SK-N-SH treated with all-trans-retinoic acid at 6 μM for 48 hours (cell line): ENCODE measurements at regions not wholly inside any gene's neighbourhood (a gene's known extent, or its start where the extent isn't known, plus 50 kb on each side); places are given as distances from the start of the nearest gene placed in this dataset.

ENCODE experiments used
- ATAC-seq: fragments of 200-7000 bp; cut with Tn5 transposase; 3 replicates; pipeline ENCODE4 v1.9.1; 2020; ENCODE audit warnings: mild to moderate bottlenecking, moderate library complexity
- ARNTL ChIP-seq: fragments of 450-650 bp; formaldehyde crosslinking; IDR thresholded peaks from 2 replicates; pipeline ENCODE4 v1.5.0; 2020; ENCODE audit warnings: low read depth, mild to moderate bottlenecking, moderate library complexity, borderline replicate concordance
- BACH2 ChIP-seq: fragments of 250-450 bp; sonication (Bioruptor Pico); IDR thresholded peaks from 2 replicates; pipeline ENCODE4 v1.9.0; 2021; ENCODE audit warnings: mild to moderate bottlenecking, borderline replicate concordance
- CSDC2 ChIP-seq: fragments of 250-450 bp; sonication (Bioruptor Pico); IDR thresholded peaks from 2 replicates; pipeline ENCODE4 v1.5.0; 2020; ENCODE audit warnings: mild to moderate bottlenecking, moderate library complexity
- ESRRG ChIP-seq: fragments of 250-450 bp; sonication (Bioruptor Pico); IDR thresholded peaks from 2 replicates; pipeline ENCODE4 v1.6.1; 2021; ENCODE audit warnings: mild to moderate bottlenecking
- GLIS3 ChIP-seq: fragments of 250-450 bp; sonication (Bioruptor Pico); IDR thresholded peaks from 2 replicates; pipeline ENCODE4 v1.5.0; 2020; ENCODE audit warnings: mild to moderate bottlenecking, moderate library complexity
- ISL1 ChIP-seq: fragments of 250-450 bp; sonication (Bioruptor Pico); IDR thresholded peaks from 2 replicates; pipeline ENCODE4 v2.1.2; 2022; ENCODE audit warnings: mild to moderate bottlenecking, moderate library complexity
- PPARA ChIP-seq: fragments of 250-450 bp; sonication (Bioruptor Pico); IDR thresholded peaks from 2 replicates; pipeline ENCODE4 v1.5.0; 2020; ENCODE audit warnings: mild to moderate bottlenecking, borderline replicate concordance
- RARB ChIP-seq: fragments of 250-450 bp; sonication (Bioruptor Pico); IDR thresholded peaks from 2 replicates; pipeline ENCODE4 v1.8.0; 2021; ENCODE audit warnings: mild to moderate bottlenecking, moderate library complexity
- SNAI2 ChIP-seq: fragments of 250-450 bp; sonication (Bioruptor Pico); IDR thresholded peaks from 2 replicates; pipeline ENCODE4 v1.5.0; 2020; ENCODE audit warnings: mild to moderate bottlenecking, moderate library complexity
- TCF4 ChIP-seq: fragments of 250-450 bp; sonication (Bioruptor Pico); IDR thresholded peaks from 2 replicates; pipeline ENCODE4 v1.8.0; 2021; ENCODE audit warnings: mild to moderate bottlenecking, moderate library complexity, borderline replicate concordance
- TOX ChIP-seq: fragments of 250-450 bp; sonication (Bioruptor Pico); IDR thresholded peaks from 2 replicates; pipeline ENCODE4 v1.8.0; 2021; ENCODE audit warnings: mild to moderate bottlenecking, moderate library complexity, borderline replicate concordance
- ZC3H10 ChIP-seq: fragments of 250-450 bp; sonication (Bioruptor Pico); IDR thresholded peaks from 2 replicates; pipeline ENCODE4 v1.5.1; 2021; ENCODE audit warnings: mild to moderate bottlenecking, moderate library complexity
- ZFP3 ChIP-seq: fragments of 250-450 bp; sonication (Bioruptor Pico); IDR thresholded peaks from 2 replicates; pipeline ENCODE4 v1.5.0; 2020; ENCODE audit warnings: mild to moderate bottlenecking, moderate library complexity
- ZFP30 ChIP-seq: fragments of 450-650 bp; formaldehyde crosslinking; IDR thresholded peaks from 2 replicates; pipeline ENCODE4 v1.5.0; 2022; ENCODE audit warnings: mild to moderate bottlenecking, moderate library complexity
- ZNF565 ChIP-seq: fragments of 450-650 bp; formaldehyde crosslinking; conservative IDR thresholded peaks from 2 replicates; pipeline ENCODE4 v1.5.0; 2020; ENCODE audit warnings: low read depth, mild to moderate bottlenecking, moderate library complexity
- ZNF70 ChIP-seq: fragments of 450-650 bp; formaldehyde crosslinking; IDR thresholded peaks from 2 replicates; pipeline ENCODE4 v1.5.0; 2020; ENCODE audit warnings: mild to moderate bottlenecking, moderate library complexity
- TF ChIP-seq, protein P1 (sequence below): fragments of 250-450 bp; sonication (Bioruptor Pico); IDR thresholded peaks from 2 replicates; pipeline ENCODE4 v1.8.0; 2021; ENCODE audit warnings: low read depth, mild to moderate bottlenecking, moderate library complexity, borderline replicate concordance
- TF ChIP-seq, protein P2 (sequence below): fragments of 250-450 bp; sonication (Bioruptor Pico); IDR thresholded peaks from 2 replicates; pipeline ENCODE4 v1.8.0; 2020; ENCODE audit warnings: mild to moderate bottlenecking, moderate library complexity, borderline replicate concordance
- TF ChIP-seq, protein P3 (sequence below): fragments of 250-450 bp; sonication (Bioruptor Pico); IDR thresholded peaks from 2 replicates; pipeline ENCODE4 v1.5.1; 2021; ENCODE audit warnings: mild to moderate bottlenecking, moderate library complexity
- TF ChIP-seq, protein P4 (sequence below): fragments of 250-450 bp; sonication (Bioruptor Pico); IDR thresholded peaks from 2 replicates; pipeline ENCODE4 v1.5.0; 2020; ENCODE audit warnings: mild to moderate bottlenecking, moderate library complexity
- TF ChIP-seq, protein P5 (sequence below): fragments of 250-450 bp; sonication (Bioruptor Pico); IDR thresholded peaks from 2 replicates; pipeline ENCODE4 v1.5.1; 2020; ENCODE audit warnings: low read depth, mild to moderate bottlenecking, moderate library complexity

DNA sequence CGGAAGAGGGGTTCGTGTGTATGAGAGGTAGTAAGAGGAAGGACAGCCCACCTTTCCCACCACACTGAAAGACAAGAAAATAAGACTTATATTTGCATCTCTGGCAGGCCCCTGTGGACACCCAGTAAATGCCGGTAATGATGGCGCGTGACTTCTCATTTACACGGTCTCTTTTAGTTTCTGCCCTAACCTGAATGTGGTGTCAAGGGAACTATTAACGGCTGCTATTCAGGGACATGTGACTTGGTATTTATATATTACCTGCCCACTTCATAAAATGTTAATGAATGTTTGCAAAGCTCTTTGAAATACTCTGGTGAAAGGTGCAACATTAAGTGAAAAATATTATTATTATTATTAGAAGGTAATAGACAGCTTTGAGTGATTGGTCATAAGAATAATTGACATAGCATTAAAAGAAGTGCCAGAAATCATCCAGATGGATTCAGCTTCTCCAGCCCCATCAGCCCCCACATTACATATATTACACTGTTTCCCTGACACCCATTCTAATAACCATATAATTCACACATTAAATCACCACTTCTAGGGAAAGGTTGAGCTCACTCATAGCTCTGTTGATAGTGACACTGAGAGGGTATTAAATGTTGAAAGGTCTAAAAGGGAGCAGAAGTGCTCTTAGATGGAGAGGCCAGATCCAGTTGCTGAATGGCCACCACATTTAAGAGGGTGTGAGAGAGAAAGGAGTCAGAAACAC, 83.0 kb upstream of the BEND4 start:
- no peak for ATAC-seq
- TF ChIP-seq GLIS3 (CRISPR knock-in tag) (no peak), ZNF70 (CRISPR knock-in tag) (no peak), ZC3H10 (CRISPR knock-in tag) (no peak), ZFP30 (CRISPR knock-in tag) (no peak), ARNTL (CRISPR knock-in tag) (no peak), RARB (CRISPR knock-in tag) (no peak), ISL1 (CRISPR knock-in tag) (no peak), BACH2 (CRISPR knock-in tag) (no peak), SNAI2 (no peak), CSDC2 (no peak), PPARA (no peak), TOX (CRISPR knock-in tag) (no peak)
- TF ChIP-seq, protein P1, sequence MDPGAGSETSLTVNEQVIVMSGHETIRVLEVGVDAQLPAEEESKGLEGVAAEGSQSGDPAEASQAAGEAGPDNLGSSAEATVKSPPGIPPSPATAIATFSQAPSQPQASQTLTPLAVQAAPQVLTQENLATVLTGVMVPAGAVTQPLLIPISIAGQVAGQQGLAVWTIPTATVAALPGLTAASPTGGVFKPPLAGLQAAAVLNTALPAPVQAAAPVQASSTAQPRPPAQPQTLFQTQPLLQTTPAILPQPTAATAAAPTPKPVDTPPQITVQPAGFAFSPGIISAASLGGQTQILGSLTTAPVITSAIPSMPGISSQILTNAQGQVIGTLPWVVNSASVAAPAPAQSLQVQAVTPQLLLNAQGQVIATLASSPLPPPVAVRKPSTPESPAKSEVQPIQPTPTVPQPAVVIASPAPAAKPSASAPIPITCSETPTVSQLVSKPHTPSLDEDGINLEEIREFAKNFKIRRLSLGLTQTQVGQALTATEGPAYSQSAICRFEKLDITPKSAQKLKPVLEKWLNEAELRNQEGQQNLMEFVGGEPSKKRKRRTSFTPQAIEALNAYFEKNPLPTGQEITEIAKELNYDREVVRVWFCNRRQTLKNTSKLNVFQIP (CRISPR knock-in tag): no peak
- TF ChIP-seq, protein P2, sequence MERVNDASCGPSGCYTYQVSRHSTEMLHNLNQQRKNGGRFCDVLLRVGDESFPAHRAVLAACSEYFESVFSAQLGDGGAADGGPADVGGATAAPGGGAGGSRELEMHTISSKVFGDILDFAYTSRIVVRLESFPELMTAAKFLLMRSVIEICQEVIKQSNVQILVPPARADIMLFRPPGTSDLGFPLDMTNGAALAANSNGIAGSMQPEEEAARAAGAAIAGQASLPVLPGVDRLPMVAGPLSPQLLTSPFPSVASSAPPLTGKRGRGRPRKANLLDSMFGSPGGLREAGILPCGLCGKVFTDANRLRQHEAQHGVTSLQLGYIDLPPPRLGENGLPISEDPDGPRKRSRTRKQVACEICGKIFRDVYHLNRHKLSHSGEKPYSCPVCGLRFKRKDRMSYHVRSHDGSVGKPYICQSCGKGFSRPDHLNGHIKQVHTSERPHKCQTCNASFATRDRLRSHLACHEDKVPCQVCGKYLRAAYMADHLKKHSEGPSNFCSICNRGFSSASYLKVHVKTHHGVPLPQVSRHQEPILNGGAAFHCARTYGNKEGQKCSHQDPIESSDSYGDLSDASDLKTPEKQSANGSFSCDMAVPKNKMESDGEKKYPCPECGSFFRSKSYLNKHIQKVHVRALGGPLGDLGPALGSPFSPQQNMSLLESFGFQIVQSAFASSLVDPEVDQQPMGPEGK (CRISPR knock-in tag): no peak
- TF ChIP-seq, protein P3, sequence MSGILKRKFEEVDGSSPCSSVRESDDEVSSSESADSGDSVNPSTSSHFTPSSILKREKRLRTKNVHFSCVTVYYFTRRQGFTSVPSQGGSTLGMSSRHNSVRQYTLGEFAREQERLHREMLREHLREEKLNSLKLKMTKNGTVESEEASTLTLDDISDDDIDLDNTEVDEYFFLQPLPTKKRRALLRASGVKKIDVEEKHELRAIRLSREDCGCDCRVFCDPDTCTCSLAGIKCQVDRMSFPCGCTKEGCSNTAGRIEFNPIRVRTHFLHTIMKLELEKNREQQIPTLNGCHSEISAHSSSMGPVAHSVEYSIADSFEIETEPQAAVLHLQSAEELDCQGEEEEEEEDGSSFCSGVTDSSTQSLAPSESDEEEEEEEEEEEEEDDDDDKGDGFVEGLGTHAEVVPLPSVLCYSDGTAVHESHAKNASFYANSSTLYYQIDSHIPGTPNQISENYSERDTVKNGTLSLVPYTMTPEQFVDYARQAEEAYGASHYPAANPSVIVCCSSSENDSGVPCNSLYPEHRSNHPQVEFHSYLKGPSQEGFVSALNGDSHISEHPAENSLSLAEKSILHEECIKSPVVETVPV (CRISPR knock-in tag): no peak
- TF ChIP-seq, protein P4, sequence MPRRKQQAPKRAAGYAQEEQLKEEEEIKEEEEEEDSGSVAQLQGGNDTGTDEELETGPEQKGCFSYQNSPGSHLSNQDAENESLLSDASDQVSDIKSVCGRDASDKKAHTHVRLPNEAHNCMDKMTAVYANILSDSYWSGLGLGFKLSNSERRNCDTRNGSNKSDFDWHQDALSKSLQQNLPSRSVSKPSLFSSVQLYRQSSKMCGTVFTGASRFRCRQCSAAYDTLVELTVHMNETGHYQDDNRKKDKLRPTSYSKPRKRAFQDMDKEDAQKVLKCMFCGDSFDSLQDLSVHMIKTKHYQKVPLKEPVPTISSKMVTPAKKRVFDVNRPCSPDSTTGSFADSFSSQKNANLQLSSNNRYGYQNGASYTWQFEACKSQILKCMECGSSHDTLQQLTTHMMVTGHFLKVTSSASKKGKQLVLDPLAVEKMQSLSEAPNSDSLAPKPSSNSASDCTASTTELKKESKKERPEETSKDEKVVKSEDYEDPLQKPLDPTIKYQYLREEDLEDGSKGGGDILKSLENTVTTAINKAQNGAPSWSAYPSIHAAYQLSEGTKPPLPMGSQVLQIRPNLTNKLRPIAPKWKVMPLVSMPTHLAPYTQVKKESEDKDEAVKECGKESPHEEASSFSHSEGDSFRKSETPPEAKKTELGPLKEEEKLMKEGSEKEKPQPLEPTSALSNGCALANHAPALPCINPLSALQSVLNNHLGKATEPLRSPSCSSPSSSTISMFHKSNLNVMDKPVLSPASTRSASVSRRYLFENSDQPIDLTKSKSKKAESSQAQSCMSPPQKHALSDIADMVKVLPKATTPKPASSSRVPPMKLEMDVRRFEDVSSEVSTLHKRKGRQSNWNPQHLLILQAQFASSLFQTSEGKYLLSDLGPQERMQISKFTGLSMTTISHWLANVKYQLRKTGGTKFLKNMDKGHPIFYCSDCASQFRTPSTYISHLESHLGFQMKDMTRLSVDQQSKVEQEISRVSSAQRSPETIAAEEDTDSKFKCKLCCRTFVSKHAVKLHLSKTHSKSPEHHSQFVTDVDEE (CRISPR knock-in tag): no peak
- TF ChIP-seq, protein P5, sequence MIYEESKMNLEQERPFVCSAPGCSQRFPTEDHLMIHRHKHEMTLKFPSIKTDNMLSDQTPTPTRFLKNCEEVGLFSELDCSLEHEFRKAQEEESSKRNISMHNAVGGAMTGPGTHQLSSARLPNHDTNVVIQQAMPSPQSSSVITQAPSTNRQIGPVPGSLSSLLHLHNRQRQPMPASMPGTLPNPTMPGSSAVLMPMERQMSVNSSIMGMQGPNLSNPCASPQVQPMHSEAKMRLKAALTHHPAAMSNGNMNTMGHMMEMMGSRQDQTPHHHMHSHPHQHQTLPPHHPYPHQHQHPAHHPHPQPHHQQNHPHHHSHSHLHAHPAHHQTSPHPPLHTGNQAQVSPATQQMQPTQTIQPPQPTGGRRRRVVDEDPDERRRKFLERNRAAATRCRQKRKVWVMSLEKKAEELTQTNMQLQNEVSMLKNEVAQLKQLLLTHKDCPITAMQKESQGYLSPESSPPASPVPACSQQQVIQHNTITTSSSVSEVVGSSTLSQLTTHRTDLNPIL: no peak
- TF ChIP-seq, all 23 proteins: peak for 0

DNA sequence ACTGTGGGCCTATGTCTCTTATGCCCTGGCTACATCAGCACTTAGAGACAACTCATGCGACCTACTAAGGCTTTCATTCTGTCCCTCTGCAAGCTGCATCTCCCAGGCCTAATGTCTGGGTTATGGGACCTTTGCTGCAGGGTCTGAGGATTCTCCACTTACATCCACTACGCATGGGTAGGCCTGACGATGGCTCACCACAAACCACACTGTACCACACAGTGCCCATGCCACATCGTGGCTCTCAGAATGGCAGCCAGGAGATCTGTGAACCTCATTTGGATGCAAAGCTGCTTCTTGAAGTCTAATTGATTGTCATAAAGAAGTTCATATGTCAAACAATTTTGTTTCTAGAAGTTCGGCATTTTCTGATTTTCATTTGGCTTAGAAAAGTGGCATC, 84.6 kb upstream of the BEND4 start:
- ATAC-seq: no peak
- TF ChIP-seq ESRRG (CRISPR knock-in tag): no peak
- TF ChIP-seq, protein P5: no peak
- TF ChIP-seq TCF4 (CRISPR knock-in tag): no peak
- no peak for TF ChIP-seq ISL1 (CRISPR knock-in tag)
- TF ChIP-seq, protein P1 (CRISPR knock-in tag): no peak
- TF ChIP-seq ARNTL (CRISPR knock-in tag): no peak
- TF ChIP-seq ZFP3 (CRISPR knock-in tag): no peak
- TF ChIP-seq BACH2 (CRISPR knock-in tag): no peak
- TF ChIP-seq ZC3H10 (CRISPR knock-in tag): no peak
- TF ChIP-seq, protein P4 (CRISPR knock-in tag): no peak
- TF ChIP-seq, protein P2 (CRISPR knock-in tag): no peak
- no peak for TF ChIP-seq CSDC2
- TF ChIP-seq GLIS3 (CRISPR knock-in tag): no peak
- no peak for TF ChIP-seq ZNF565
